ENCODE measurements at regions not wholly inside any gene's neighbourhood (a gene's known extent, or its start where the extent isn't known, plus 50 kb on each side); places are given as distances from the start of the nearest gene placed in this dataset.

DNA sequence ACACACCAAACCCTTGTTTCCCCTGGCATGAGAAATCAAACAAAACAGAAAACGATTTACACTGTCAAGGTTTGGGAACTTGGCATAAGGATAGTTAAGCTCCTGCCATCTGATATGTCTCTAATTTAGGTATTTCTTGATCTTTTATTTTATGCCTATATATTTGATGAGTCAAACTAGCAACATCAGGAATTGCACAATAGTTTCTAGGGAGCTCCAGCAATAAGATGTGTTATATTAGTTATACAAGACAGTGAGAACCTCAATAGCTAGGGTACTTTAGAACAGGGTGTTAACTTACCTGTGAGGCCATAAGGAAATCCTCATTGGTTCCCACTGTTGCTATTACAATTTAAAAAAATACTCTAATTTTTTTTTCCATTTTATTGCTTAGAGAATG is 474.2 kb downstream of the GBA3 start:
- no peak for DNase-seq (ENCODE audit: low spot score)

DNA sequence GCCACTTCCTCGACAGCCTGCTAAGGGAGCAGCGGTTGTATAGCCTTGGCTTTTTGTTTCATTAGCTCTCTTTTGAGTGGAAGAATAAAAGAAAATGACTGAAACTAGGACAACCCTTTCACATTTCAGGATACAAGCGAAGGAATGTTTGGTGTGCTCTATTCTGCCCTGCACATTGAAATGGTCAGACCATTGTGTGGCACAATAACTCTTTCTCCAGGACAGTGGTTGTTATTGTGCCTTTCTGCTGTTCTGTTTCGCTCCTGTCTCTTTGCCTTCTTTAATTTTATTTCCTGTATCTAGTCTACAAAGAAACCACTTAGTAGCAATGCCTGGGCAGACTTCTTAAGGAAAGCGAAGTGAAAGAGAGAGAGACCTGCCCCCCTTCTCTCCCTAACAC is 473.7 kb downstream of the GBA3 start:
- no peak for DNase-seq (ENCODE audit: low spot score)

DNA sequence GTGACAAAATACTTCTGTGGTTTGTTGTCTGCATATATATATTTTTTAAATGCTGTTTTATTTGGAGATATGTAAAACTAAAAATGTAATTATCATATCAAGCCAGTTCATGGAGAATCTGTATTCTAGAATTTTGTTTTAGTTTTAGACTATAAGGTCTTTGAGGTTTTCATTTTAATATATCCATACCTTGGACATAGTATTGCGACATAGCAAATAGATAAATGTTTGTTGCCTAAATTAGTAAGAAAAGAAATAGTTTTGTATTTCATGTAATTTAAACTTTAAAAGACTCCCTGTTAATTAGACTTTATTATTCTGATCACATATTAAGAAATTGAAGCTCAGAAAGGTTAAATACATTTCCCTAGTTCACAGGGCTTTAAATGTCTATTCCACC is 472.9 kb downstream of the GBA3 start:
- no peak for DNase-seq (ENCODE audit: low spot score)

DNA sequence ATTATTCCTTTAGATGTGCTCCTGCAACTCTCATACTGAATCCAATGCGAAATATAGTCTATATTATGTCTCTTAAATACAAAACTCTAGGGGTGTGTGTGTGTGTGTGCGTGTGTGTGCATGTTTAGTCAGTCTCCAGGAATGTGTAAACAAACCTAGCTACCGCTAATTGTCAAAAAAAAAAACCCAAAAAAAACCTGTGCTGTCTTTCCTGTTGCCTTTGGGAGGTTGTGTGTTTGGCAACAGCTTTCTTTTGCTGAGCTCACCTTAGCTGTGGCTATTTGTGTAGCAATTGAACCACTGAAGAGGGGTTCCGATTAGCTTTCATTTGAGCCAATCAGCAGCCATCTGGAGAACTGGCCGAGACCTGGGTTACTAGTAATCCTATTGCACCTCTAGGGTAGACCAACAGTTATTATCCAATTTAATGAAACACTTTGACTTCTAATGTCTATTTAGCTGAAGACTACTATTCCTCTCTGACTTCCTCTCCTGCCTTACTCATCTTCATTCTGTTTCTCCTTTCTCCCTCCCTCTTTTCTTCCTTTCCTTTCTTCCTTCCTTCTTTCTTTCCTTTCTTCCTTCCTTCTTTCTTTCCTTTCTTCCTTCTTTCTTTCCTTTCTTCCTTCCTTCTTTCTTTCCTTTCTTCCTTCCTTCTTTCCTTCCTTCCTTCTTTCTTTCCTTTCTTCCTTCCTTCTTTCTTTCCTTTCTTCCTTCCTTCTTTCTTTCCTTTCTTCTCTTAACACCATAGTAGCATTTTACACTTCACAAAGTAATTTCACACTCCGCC is 471.1 kb downstream of the GBA3 start:
- DNase-seq (ENCODE audit: low spot score) = no peak

DNA sequence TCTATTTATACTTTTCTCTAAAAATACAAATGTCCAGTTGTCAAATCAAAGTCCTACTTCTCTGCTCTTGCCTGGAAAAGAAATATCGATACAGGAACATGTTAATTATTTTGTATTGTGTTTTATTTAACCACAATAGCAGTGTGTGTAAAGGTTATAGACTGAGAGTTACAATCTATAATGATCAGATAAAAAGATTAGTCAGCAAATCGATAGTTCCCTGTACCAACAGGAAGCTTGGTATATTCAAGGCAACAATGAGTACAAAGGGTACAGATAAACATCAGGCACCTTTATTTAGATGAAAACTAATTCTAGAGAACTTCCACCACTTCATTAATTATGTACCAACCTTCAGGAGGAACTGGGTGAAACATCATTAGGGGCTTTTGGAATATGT is 469.5 kb downstream of the GBA3 start:
- DNase-seq (ENCODE audit: low spot score) = no peak

DNA sequence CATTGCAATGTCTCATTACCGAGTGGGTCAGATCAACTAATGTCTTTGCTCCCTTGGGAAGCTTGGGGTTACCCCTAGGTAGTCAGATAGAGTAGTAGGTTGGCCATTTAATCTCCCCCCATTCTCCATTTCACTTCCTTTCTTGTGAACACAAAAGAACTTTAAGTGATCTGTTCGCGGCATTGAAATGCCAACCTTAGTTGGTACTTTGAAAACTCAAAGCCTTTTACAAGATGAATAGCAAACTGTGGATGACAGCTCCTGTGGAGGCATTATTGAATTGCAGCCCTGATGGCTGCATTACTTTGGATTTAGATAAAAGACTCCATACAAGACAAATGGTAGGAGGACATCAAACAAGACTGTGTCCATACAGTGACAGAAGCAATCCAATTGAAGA is 469.1 kb downstream of the GBA3 start:
- DNase-seq (ENCODE audit: low spot score) = no peak

DNA sequence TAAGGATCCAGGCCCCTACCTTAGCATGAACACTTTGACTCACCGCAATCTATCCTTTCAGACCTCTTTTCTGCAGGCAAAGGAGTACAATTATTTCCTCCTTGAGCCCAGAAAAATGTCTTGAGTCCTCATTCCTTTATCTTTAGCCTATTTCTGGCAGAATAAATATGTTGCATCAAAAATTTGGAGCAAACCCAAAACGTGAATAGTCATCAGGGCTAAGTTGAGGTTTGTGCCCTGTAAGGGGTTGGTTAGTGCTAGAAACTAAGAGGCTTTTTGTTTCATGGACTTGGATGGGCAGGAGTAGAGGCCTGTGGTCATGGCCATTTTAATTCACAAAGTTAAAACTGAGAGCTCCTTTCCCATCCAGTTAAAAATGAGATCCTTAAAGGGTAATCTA is 460.3 kb downstream of the GBA3 start:
- DNase-seq (ENCODE audit: low spot score) = no peak

DNA sequence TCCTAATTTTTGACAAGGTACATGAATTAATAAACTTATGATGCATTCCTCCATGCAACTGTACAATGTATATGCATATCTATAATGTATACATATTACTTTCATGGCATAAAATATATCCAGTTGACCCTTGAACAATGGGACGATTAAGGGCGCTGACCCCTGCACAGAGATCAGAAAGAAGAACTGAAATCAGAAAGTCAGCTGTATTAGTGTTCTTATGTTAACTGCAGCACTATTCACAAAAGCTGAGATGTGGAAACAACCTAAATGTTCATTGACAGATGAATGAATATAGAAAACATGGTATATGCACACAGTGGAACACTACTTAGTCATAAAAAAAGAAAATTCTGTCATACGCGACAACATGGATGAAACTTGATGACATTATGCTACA is 457.1 kb downstream of the GBA3 start:
- DNase-seq (ENCODE audit: low spot score) = no peak

DNA sequence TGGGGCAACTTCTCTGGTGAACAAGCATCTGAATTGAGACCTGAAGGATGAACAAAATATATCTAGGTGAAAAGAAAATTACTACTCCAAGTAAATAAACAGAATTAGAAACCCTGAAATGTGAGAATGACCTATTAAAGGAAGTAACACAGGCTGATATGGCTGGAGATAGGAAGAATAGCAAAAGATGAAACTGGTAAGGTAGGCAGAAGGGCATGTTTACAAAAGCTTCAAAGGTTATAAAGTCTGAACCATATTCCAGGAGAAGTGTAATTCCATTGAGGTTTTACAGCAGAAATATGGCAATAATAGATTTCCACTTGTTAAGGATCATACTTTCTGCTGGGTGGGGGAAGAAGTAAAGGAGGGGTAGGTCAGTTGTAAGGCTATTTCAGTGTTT is 452.0 kb downstream of the GBA3 start:
- no peak for DNase-seq (ENCODE audit: low spot score)

DNA sequence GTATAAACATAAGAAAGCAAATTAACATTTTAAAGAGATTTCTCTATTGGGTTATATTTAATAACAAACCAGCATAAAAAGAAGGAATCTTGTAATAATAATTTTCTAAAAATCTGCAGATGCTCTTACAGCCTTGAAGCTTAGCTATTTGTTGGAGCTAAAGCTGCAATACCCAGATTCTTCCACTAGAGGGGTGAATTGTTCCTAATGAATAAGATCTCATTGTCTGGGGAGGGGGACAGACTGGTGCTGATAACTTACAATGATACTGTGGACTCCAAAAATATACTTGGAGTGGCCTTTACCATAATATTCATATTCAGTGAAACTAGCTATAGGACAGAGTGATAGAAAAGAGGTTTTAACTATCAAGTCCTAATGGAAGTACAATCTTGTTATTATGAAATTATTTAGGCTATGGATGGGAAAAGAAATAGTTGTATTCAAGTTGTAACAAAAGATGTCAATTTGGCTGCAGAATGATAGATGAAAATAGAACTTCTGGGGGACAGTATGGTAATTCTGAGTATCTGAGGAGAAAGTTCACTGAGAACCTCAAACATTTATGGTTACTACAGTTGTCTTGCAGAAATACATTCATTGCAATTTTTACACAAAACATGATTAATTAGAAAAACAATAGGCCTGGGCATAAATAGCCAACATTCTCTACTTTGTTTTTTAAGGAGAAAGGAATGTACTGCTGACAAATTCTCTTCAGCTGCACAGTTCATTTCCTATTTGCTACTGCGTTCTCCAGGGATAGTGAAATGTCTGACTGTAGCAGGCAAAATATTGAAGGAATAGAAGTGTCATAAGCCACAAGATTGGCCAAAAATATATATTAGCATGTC is 443.3 kb downstream of the GBA3 start:
- peak; percentile 19 for DNase-seq (ENCODE audit: low spot score)

DNA sequence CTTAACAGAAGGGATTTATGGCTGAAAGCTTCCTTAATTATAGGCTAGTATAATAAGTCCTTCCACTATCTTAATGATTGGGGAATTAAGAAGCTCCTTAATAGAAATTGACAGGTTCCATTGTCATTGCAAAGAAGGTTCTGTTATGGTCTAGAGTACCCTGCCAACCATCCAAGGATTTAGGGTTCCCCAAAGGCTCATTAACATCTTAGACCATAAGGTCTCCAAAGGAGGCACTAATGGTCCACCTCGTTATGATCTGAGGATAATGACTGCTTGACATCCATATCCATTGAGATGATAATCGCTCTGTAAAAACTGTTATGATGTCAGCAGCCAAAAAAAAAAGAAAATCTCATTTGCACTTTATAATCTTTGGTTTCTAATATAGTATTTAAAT is 441.6 kb downstream of the GBA3 start:
- no peak for DNase-seq (ENCODE audit: low spot score)

DNA sequence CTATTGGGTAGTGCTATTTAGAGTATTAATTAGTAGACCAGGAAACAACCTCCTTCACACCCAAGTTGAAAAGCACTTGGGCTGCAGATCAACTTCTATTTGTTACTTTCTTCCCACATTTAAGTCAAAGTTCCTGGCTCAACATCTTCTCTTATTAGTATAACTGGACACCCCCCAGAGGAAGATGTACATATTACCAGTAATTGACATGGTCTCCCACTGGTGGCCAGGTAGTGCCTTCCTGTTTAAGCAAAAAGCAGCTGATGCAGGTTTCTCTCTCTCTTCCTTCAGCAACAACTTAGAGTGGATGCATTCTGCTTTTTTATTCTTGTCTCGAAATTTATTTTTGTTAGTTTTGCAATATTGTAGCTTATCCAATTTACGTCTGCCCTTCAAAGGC is 438.1 kb downstream of the GBA3 start:
- no peak for DNase-seq (ENCODE audit: low spot score)

DNA sequence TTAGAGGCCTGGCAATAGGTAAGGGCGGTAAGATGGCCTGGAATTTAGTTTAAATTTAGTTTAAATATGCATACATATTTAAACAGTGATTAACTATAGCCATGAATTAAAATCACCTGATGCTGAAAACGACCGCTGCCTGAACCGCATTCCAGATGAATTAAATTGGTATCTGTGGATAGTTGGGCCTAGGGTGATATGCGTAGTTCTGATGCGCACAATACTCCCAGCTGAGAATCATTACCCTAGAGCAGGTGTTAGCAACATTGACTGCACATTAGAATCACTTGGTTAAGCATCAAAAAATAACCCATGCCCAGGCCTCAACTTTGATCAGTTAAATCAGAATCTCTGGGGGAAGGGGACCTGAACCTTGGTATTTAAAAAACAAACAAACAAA is 432.4 kb downstream of the GBA3 start:
- no peak for DNase-seq (ENCODE audit: low spot score)

DNA sequence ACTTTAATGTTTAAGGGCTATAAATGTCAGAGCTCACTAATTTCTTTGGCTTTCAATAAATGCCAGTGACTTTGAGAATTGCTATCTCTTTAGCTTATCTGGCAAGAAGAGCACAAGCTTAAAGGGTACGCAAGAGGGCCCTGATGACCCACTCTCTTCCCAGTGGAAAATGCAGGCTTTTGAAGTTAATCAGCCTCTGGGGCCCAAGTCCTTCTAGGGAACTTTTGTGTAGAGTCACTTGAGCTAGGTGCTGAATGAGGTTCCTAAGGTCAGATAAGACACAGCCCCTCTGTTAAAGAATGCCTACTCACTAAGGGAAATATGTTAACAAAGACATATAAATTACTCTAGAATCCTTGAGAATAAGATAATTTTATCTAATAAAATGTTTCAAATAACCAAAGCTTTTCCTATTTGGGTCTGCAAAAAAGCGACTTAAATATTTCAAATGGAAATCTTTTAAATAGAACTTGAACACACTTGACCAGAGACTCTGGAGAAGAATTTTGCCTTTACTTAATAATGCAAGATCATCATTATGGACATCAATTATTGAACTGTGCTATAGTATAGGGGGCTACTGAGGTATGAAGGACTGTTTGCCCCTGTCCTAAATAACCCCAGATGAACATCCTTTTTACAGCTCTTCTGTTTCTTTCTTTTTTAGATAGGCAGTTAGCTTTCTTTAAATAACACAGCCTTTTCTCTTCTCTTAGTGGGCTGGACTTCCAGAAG is 430.1 kb downstream of the GBA3 start:
- DNase-seq (ENCODE audit: low spot score) = no peak

DNA sequence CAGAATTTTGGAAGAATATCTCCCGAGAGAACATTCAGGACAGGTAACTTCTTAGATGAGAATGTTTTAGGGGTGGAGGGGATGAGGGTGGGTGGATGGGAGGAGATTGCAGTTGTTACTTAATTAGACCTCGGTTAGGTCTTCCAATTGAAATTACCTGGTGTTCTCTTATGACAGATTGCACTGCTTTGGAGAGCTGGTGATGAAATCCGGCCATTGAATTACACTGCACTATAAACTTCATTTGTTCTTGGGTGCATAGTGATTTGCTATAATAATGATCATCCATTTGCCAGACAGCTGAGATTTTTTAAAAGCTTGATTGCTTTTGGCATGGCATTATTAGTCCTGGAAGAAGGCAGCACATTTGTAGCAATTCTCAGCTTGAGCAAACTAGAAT is 427.6 kb downstream of the GBA3 start:
- no peak for DNase-seq (ENCODE audit: low spot score)

DNA sequence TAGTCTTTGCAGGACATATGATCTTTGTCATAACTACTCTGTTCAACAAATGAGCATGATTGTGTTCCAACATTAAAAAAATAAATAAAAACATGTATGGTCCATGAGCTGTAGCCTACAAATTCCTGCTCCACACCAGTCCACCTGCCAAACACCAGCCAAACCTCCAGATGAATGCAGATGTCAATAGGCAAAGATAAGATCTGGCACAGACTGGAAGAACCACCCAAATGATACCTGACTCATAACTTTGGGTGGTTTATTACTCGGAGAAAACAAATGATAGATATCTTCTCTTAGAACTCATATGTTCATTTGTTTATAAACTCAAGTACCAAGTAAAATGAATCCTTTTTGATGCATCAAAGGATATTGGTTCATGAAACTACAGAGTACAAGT is 425.1 kb downstream of the GBA3 start:
- DNase-seq (ENCODE audit: low spot score) = no peak

DNA sequence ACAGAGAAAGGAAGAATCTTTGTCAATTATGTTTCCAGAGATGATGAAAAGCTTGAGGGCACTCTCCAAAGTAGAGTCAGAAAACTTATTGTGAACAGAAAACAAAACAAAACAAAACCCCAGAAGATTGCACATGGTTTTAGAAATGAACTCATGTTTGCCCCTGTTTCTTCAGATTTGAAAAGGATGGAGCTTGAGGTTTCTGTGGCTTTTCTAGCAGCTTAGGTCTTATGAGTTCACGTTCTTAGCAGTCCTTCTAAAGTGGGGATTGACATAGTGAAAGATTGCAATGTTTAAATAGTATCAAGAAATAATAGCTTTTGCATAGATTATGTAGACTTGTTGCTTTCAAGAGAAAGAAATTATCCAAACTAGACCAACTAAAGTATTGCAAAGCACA is 421.8 kb downstream of the GBA3 start:
- no peak for DNase-seq (ENCODE audit: low spot score)

DNA sequence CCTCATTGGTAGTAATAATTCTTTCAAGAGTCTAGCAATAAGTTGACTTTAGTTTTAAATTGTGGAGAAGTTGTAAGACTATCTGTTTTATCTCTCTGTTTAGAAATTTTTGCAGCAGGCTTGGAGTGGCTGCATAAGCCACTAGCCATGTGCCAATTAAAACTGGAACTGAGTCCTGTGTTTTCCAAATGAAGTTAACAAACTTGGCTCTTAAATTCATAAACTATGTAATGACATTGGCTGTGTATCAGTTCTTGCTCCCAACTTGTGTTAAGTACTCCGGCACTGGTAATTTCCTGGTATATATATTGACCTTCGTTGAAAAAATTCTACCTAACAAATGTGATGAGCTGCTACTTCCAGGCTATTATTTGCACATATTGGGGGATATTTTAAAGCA is 420.4 kb downstream of the GBA3 start:
- DNase-seq (ENCODE audit: low spot score) = no peak

DNA sequence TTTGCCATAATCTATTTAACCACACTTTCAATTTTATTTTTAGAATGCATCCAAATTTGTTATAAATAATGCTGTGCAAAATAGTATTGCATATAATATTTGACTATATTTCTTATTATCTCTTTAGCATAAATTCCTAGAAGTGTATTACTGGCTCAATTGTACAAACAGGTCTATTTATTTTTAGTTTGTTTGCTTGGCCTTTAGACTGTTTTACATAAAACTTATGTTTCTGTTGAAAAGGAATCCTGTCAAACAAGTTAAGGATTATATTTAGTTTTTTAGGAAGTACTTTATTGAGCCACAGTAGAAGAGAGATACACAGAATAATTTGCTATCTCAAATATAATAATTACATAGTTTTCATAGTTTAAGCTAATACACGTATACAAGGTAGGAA is 413.8 kb downstream of the GBA3 start:
- no peak for DNase-seq (ENCODE audit: low spot score)

DNA sequence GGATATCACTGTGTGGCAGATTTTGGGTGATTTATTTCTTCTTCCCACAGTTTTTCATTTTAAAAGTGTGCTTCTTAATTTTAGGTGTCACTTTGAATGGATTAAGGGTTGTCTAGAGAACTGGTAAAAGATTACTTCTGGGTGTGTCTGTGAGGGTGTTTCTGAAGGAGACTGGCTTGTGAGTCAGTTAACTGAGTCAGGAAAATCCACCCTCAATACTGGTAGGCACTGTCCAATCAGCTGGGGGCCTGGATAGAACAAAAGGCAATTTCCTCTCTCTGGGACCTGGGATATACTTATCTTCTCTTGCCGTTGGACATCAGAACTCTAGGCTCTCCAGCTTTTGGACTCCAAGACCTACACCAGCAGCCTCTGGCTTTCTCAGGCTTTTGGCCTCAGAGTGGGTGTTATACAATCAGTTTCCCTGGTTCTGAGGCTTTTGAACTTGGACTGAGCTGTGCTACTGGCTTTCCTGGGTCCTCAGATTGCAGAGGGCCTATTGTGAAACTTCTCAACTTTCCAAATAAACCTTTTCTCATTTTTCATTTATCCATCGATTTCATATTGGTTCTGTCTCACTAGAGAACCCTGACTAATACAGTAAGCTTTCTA is 413.1 kb downstream of the GBA3 start:
- DNase-seq (ENCODE audit: low spot score) = no peak

DNA sequence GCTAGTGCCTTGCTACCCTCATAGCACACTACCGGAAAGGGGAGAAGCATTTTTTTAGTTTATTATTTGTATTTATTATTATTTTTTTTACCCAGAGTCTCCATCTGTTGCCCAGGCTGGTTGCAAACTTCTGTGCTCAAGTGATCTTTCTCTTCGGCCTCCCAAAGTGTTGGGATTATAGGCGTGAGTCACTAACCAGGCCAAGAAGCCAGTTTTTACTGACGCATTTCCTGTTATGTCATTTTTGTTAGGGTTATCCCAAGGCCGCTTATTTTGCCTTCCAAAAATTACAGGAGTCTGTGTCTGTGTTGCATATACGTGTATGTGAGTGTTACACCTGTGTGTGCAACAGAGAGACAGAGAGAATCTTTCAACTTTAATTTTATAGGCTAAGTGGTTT is 404.5 kb downstream of the GBA3 start:
- DNase-seq (ENCODE audit: low spot score) = no peak

DNA sequence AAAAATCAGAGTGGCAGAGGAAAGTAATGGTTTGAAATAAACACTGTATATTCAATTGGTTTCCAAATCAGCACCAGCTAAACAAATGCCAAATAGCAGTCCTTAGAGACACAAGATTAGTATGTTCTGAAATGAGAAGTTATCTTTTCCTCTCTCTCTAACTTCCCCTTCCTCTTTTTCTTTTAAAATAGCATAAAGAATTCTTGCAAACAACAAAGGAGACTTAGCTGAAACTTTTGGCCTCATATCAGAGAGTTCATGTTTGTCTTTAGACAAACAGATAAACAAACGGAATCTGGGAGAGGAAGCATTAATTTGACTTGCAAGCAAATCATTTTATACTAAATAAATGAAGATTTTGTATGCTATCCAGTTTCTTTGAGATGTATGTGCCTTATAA is 399.0 kb downstream of the GBA3 start:
- no peak for DNase-seq (ENCODE audit: low spot score)

DNA sequence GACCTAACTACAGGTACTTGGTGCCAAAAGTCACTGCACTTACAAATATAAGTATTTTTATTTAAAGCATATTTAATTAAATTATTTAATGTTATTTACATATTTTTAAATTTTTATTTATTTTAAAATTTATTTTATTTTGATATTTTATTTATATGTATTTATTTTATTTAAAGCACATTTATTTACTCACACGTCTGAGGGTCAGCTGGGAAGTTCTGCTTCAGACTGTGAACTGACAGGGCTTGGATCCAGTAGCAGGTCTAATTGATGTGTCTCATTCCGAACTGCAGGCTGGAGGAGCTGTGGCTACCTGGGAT is 392.5 kb downstream of the GBA3 start:
- DNase-seq (ENCODE audit: low spot score) = no peak
